Medulla oblongata (tissue), 1 donor: ENCODE measurements at regions not wholly inside any gene's neighbourhood (a gene's known extent, or its start where the extent isn't known, plus 50 kb on each side); places are given as distances from the start of the nearest gene placed in this dataset.
"Not testable (repeated sequence)": the region's sequence is repeated elsewhere in the genome, so short reads cannot be mapped to it uniquely, and the experiment has no call there.

Source experiments
- DNase-seq: peaks from one replicate; pipeline ENCODE4 v3.0.0-alpha.2; 2015; ENCODE audit errors: extremely low spot score

DNA sequence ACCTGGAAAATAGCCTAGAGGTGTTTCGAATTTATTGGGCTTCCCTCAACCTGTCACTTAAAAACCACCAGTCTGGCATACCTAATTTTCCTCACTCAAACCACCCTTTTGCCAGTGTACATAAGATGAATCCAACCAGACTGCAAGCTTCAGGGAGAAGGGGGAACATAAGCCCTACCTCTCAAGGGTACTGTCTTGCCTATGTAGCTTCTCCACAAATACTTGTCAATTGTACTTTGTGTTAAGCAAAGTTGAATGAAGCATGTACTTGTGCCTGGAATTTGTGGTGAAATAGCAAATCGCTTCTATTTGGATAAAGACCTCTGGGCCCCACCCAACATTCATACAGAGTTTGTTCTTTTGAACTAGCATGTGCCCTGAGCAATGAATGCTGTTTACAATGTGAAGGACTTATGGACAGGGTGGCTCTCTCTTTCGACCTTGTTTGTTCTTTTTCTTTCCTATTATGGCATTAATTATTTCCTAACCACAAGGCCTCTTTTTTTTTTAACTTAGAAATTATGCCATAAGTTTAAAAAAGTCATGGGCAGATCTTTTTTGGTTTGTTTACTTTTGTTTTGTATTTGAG lies 580.2 kb downstream of the EBF1 start:
- DNase-seq, result no peak

DNA sequence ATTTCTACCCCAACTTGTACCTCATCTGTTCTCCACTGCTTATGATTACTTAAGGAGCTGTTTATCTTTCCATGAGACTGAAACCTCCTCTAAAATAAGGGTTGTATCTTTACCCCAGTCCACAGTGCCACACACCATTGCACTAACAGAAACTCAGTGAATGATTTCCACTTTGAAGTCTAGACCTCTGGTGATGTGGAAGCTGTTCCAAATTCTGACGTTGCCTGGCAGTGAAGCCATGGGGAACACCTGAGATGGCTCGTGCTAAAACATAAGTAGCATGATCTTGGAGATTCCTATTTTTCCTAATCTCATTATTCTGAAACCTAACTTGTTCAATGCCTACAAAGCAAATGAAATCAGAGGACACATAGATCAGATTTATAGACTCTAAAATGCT lies 583.2 kb downstream of the EBF1 start:
- no peak for DNase-seq

DNA sequence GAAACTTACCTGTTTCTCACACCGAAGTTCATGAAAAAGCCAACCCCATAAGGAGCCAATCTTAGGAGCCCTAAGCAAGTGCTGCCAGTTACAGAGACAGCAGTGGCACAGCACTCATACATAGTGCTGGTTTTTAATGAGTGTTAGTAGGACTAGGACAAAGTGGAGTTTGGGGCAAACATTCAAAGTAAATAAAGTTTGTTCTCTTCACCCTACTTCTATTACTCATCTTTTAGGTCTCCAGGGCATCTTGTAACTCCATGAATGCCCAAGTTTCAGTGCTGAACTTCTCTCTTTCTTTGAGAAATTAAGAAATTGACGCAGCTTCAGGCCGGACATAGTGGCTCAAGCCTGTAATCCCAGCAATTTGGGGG lies 584.7 kb downstream of the EBF1 start:
- DNase-seq, result no peak

DNA sequence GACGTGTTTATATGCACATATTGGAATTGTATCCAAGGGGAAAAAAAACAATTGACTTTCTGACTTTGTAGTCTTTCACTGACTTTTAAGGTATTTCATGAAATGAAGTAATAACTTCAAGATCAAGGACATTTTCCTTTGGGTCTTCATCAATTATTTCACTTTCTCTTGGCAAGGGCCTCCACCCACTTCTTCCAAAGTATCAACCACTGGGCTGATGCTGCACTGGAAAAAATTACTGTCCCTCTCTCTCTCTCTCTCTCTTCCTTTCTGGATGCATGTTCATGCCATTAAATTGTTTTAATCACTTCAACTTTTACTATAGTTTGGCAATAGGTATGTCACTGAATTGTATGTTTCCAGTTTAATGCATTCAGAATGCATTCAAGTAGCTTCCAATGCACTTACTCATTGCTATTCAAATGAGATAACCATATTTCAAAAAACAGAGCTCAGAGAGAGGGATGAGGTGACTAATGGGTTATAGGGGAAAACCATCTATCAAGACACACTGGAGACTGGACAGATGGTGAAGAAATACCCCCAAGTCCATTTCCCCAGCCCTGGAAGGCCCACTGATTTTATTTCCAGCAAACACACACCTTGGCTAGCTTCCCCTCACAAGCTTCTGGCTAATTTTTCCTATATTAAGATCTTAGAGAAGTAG lies 585.3 kb downstream of the EBF1 start:
- DNase-seq, result no peak

DNA sequence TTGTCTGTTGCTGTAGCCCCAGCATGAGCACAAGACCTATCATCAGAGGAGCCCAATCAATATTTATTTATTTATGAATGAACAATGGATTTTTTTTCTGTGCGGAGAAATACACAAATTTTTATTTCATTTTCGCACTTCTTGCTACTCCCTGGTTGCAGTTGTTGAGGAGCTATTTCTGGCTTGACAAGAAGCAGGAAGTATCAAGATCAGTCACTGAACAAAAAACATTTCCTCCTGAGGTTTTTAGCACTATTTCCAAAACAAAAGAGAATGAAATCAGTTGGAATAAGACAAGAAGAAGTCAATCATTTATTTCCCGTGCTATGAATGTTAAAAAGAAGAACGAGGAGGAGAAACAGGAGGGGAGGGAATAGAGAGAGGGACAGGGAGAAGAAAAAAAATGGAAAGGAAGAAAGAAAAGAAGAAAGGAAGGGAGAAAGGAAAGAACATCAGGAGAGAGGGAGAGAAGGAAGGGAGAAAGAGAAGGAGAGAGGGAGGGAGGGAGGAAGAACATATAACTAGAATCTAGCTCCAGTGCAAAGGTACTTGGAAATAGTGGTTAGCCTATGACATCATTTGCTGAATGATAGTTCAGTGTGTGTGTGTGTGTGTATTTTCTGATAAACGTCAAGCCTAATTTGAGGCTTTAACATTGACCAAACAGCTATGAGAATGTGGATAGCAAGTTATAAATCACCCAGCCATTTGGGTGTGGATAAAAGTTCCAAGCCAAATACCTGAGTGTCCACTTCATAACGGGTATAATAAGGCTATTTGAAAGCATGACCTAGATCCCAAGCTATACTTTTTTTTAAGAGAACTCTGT lies 586.0 kb downstream of the EBF1 start:
- no peak for DNase-seq

DNA sequence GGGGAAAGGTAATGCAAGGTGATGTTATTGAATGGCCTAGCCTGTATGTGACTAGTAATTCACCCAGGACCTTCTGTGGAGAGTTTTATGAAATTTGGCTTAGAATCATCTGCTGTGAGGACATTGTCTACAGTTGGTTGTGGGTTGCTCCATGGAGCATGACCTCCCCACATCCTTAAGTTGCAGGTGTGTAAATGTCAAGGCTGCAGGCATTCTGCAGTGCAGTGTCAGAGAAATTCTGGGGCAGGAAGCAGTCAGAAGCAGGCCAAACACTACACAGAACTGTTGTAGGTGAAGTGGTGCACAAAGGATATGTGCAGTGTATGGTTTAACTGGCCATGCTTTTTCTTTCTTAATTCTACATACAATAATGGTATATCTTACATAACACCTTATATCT lies 588.3 kb downstream of the EBF1 start:
- DNase-seq, result no peak

DNA sequence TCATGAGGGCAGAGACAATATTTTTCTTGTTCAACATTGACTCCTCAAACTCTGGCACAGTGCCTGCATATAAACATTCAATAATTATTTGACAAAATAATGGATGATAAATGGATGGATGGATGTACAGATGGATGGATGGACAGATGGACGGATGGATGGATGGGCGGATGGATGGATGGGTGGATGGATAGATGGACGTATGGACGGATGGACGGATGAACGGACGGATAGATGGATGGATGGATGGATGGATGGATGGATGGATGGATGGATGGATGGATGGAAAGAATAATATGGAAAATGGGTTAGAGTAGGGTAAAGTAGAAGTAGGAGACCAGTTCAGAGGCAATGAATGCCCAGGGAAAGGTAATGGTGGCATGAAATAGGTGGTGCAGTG lies 589.2 kb downstream of the EBF1 start:
- DNase-seq, result no peak

DNA sequence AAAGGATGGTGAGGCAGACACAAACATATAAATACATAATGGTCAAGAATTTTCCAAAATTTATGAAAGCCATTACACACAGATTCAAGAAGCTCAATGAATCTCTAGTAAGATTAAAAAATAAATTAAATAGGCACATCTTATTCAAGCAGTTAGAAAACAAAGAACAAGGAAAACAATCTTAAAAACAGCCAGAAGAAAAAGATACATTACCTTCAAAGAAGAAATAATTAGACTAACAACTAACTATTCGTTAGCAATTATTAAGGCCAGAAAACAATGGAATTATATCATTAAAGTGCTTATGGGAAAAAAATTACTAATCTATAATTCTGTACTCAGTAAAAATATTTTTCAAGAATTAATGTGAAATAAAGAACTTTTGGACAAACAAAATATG lies 593.1 kb downstream of the EBF1 start:
- no peak for DNase-seq

DNA sequence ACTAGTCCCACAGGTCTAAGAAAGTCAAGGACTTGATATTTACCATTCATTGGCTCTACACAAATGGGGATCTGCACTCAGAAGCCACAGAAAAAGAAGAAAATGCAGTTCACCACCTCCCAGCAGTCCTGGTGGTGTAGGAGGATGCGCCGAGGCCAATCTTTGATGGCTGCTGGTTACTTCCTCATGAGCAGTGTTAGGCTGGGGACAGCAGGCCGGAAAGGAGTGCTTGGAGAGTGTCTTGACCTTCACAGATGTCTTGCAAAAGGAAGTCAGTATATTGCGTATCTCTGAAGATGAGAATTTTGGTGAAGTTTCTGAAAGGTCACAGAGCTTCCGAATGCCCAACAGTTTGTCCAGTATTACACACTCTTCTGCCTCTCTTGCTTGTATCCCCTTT lies 597.0 kb downstream of the EBF1 start:
- DNase-seq, result peak; percentile 13

DNA sequence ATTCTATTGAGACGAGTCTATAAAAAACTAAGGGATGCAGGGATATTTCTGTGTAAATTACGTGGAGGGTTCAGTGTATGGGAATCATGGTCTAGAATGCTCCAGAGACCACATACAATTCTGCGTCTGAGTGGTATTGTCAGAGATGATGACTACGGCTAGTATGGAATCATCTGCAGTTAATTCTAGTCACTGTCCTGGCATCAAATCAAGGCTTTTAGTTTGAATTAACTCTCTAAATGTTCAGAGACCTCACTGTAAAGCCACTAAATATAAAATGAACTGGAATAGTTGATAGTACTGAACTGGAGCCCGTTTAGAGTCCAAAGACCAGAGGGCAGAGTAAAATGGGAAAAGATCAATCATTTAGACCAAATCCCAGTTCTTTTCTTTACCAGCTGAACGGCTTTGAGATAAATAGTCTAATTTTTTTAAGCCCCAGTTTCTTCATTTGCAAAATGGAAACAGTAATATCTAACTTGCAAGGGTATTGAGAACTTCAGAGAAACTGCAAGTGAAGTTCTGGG lies 599.8 kb downstream of the EBF1 start:
- no peak for DNase-seq

DNA sequence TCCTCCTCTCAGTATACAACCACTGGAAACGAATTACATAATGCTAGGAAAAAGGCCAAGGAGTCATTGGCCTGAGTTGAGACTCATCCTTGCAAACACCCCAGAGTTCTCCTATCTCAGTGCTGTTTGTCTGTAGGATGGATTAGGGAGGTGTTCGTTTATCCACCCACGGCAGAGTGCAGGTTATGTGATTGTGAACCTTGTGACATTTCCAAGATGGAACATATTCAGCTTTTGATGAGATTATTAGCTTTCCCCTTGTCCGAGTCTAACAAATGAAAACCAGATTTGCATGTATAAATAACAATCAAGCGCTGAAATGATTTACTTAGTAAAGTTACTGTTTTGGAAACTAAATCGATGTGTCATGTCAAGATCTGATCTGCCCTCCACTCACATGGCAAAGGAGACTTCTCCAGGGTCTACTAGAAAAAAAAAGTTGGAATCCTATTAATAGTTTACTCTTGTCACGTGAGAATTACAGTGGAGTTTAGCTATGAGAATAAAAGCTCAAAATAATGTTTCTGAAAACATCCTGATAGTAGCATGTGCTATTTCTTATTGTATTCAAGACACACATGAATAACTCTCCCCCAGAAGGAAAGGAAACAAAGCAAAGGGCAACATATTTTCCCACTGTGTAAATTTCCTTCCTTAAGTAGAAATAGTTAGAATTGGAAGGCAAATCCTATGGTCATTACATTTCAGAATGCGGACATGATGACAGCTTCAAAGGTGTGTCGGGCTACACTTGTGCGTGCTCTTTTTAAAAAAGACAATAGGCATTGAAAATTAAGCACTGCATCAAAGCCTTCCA lies 600.4 kb downstream of the EBF1 start:
- DNase-seq, result no peak

DNA sequence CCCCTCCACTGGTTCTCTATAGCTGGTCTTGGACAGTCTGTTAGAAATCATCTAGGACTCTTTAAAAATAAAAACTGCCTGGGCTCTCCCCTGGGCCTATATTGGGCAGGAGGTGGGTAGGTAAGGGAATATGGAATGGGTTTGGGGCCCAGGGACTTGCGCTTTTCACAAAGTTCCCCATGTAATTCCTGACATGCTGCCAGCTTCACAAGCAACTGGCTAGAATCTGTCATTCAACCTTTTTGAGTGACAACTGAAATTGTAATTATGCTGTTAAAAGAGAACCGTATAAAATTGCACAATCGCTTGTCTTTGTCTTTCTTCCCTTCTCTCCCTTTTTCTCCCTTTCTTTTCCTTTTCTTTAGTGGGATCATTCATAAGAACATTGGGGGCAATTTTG lies 603.1 kb downstream of the EBF1 start:
- DNase-seq, result no peak

DNA sequence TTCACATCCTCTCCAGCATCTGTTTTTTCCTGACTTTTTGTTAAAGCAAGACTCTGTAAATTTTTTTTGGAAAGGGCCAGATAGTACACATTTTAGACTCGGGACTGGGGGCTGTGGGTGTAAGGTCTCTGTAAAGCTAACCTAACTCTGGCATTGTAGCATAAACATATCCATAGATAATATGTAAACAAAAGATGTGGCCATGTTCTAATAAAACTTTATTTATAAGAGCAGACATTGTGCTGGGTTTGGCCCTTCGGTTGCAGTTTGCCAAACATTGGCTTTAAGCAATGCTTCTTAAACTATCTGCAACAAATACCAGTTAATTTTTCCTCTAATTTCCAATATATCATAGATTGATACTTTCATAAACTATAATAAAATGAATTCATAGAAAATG lies 605.2 kb downstream of the EBF1 start:
- DNase-seq, result no peak

DNA sequence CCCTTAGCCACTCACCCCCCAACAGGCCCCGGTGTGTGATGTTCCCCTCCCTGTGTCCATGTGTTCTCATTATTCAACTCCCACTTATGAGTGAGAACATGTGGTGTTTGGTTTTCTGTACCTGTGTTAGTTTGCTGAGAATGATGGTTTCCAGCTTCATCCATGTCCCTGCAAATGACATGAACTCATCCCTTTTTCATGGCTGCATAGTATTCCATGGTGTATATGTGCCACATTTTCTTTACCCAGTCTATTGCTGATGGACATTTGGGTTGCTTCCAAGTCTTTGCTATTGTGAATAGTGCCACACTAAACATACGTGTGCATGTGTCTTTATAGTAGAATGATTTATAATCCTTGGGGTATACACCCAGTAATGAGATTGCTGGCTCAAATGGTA lies 605.7 kb downstream of the EBF1 start:
- not testable (repeated sequence) for DNase-seq

DNA sequence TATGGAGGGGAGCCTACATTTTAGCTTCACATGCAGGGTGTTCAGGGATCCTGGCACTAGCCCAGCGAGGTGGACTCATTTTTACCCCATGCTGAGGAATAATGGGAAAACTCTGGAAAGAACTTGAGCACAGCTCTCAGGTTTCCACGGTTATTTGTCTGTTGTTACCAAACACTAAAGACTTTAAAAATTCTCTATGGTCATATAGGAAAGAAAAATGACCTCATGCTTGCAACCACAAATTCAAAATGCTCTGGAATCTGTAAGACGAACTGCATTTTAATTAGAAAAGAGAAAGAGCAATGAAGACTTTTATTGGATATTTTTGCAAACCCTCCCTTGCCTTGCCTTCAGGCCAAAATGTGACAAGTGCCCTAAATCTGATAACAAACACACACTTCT lies 606.9 kb downstream of the EBF1 start:
- no peak for DNase-seq

DNA sequence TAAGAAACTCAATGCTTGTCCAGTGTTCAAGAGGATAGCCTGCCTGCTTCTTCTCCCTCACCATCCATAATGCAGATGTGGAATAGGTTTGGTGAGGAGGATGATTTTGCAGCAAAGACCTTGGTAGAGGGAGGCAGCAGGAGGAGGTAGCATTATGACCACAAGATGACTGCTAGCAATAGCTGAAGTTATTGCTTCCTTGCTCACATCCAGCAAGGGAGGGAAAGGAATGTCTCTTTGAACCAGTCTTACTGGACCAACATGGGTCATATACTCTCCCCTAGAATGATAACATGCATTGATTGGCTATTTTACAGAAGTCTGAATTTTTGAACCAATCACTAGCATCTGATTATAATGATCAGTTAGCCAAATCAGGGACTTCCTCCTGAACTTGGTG lies 607.6 kb downstream of the EBF1 start:
- no peak for DNase-seq

DNA sequence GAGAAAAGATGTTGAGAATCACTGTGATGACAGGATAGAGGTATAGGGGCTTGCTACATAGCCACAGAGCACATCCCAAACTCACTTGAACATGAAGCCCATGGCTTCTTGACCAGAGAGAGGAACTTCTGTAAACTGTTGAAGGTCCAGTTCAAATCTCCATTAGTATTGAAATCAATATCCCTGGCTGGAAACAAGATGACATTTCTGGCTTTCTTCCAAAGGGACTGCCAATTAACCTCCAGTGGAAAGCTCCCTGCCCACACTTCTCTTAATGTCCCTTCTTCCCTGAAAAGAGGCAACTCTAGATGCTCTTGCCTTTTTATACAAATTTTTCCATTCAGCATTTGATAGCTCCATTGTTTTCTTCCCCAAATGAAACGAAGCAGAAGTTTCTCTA lies 612.1 kb downstream of the EBF1 start:
- DNase-seq, result no peak

DNA sequence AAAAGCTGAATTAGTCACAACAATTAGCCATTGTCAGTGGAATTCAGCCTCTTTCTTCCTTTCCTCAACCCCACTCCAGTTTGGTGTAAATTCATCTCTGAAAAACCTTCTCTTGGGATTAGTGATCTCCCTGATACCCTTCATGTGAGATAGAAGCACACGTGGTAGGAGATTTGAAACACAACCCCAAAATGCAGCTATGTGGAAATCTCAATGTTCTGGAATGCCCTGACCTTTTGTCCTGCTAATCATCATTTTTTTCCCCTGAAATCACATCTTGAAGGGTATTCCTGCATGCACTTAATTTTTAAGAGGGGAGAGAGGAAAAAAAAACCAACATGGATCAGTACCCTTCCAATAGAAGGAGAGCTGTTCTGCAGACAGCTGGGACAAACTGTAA lies 612.6 kb downstream of the EBF1 start:
- no peak for DNase-seq

DNA sequence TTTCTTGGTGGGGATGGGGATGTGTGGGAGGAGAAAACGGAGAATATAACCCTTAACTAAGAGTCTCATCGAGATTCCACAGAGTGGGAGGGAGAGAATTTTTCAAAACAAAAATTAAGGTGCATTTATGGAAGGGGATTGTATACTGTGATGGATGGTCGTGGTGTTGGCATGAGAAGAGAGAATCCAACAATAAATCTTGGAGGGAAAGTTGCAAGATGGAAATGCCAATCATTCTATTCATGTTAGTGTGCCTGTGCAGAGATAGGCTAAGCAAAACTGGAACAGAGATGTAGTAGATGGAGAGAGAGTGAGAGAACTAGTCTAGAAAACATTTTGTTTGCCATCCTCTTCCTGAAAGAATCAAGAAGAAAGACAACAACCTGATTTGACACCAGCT lies 613.1 kb downstream of the EBF1 start:
- no peak for DNase-seq

DNA sequence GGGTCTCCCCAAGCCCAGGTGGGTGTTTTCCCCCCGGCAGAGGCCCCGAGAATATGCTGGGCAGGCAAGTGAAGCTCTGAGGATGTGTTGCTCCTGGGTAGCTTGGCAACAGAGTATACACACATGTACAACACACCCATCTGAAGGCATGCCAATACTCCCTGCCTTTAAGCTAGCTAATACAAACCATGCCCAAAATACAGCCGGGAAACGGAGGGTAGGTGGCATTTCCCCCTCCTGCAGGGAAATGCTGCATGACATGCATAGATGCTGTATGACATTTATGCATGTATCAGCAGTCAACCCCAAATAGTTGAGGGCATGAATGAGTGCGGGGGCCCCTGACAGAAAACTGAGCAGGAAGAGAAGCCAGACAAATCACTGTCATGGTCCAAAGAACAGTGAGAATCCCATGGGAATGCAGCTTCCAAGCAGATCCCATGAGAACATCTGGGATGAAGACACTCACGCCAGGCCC lies 614.1 kb downstream of the EBF1 start:
- DNase-seq, result no peak

DNA sequence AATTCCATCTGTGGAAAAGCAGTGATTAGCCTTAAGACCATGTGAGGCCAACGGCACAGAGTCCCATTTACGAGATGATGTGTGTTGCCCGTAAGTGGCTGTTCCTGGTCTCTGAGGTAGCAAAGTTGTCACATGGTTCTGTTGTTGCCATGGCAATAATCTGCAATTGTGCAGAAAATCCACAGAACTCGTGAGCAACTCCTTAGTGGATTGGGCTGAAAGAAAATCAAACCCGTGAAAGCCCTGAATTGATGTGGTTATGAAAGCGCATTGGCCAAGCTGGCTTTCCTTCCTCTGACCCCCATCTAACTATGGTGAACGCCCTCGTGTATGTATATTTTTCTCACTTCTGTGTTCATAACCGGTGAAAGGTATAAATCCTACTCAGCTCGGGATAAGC lies 614.7 kb downstream of the EBF1 start:
- no peak for DNase-seq

DNA sequence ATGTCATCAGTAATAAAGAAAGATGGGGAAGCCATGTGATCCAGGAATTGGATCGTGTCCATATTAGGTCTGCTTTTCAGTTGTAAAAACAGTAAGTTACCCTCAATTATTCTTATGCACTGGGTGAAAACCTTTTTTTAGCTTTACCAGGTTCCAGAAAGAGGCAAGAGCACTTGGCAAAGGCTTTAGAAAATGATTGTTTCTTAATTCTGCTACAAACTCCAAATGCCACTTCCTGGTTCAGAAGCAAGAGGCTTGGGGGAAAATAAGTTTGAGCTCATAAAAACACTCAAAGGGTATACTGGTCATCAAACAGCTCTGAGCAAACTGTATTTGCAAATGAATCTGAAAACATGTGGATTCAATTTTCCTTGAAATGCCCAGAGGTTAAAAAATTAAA lies 615.6 kb downstream of the EBF1 start:
- no peak for DNase-seq
